ENCODE measurements at regions not wholly inside any gene's neighbourhood (a gene's known extent, or its start where the extent isn't known, plus 50 kb on each side); places are given as distances from the start of the nearest gene placed in this dataset.
A peak's percentile ranks its signal among the peaks of the same experiment; 100 is the strongest.

- FAIRE-seq (no peak), ATAC-seq (no peak), DNase-seq (ENCODE audit: low spot score) (no peak)
- intact Hi-C loops (cut with micrococcal nuclease; ENCODE audit: unreplicated experiment) (no loop called here), in situ Hi-C loops (cut with HindIII; ENCODE audit: extremely low pct_ligation_motif_present, low pct_unique_long_range_greater_than_20kb) (loop anchor here (5.0 kb wide), 1 partner anchor 260 kb away; no protein-coding TSS in a partner anchor)
- BruUV-seq (replicated peaks), result no TSS peak
- no peaks in the 10 kb centered on the region for H3K9me3 ChIP-seq (ENCODE audit: low read length)
- H3K4me3 ChIP-seq (replicated peaks in 1 of 3; ENCODE audit: insufficient read depth in 1 of 3, low read depth in 2 of 3, low read length in 3 of 3), result no peak overlapping the region
- peak; percentile 49 for TF ChIP-seq CTCF (CRISPR knock-in tag; IDR thresholded peaks at IDR 0.05)
- TF ChIP-seq HDAC2 (CRISPR knock-in tag; IDR thresholded peaks at IDR 0.05), result no peak
- TF ChIP-seq YEATS2 (CRISPR knock-in tag; IDR thresholded peaks at IDR 0.05; ENCODE audit: borderline replicate concordance), result no peak
- peak; percentile 28; the same call in 1 of the 2 replicates for TF ChIP-seq CREB1 (IDR thresholded peaks at IDR 0.05)
- no peak for TF ChIP-seq CREB1 (CRISPR knock-in tag; IDR thresholded peaks at IDR 0.05)
- no peak for TF ChIP-seq ZNF557 (CRISPR knock-in tag; IDR thresholded peaks at IDR 0.05)
- no peak for TF ChIP-seq RBAK (CRISPR knock-in tag; IDR thresholded peaks at IDR 0.05)
- no peak for TF ChIP-seq ATF1 (CRISPR knock-in tag; IDR thresholded peaks at IDR 0.05)
- TF ChIP-seq STAG1 (CRISPR knock-in tag; IDR thresholded peaks at IDR 0.05), result peak; percentile 39
- TF ChIP-seq GMEB2 (CRISPR knock-in tag; IDR thresholded peaks at IDR 0.05; ENCODE audit: low read depth), result no peak
- TF ChIP-seq SOX13 (IDR thresholded peaks at IDR 0.05), result no peak
- TF ChIP-seq SOX13 (CRISPR knock-in tag; conservative IDR thresholded peaks at IDR 0.05 in 1 of 2, IDR thresholded peaks at IDR 0.05 in 1 of 2), result no peak
- no peak for TF ChIP-seq TFDP1 (CRISPR knock-in tag; IDR thresholded peaks at IDR 0.05; ENCODE audit: borderline replicate concordance)
- H3K79me2 ChIP-seq (ENCODE audit: insufficient read depth, low read length), result no peaks in the 10 kb centered on the region
- no peak overlapping the region for H2AFZ ChIP-seq (ENCODE audit: low read length)
- POLR2A ChIA-PET, result no interaction called here
- H3K36me3 ChIP-seq (replicated peaks in 1 of 2; ENCODE audit: control insufficient read depth in 1 of 2, insufficient read depth in 2 of 2, low read length in 2 of 2), result no peaks in the 10 kb centered on the region
- H3K27me3 ChIP-seq (ENCODE audit: control insufficient read depth in 1 of 2, insufficient read depth in 2 of 2, low read length in 2 of 2), result peaks cover 0 to 29% of the 10 kb centered on the region in 2 experiments; a peak in 2 of 5 replicates
- WGBS (ENCODE audit: low lambda C conversion rate), result 55% methylated on average over 13 of the region's 13 CpGs
- H3K4me2 ChIP-seq (ENCODE audit: low read depth, low read length), result no peak overlapping the region
- H3K4me1 ChIP-seq (ENCODE audit: insufficient read depth, low read length), result no peaks in the 10 kb centered on the region
- CTCF ChIA-PET (ENCODE audit: low intra/inter-chr PET ratio, low total read pairs), result no interaction called here
- H3K27ac ChIP-seq (ENCODE audit: extremely low read length, insufficient read depth, low read length), result no peak overlapping the region
- no peaks in the 10 kb centered on the region for H4K20me1 ChIP-seq (ENCODE audit: insufficient read depth, low read length)
- no peak overlapping the region for H3K9ac ChIP-seq (ENCODE audit: insufficient read depth, low read depth, low read length)
Observed at GRCh38 chr2:219997341-219997851, 370.0 kb downstream of the SLC4A3 start.
